A549 (cell line): ENCODE measurements at regions not wholly inside any gene's neighbourhood (a gene's known extent, or its start where the extent isn't known, plus 50 kb on each side); places are given as distances from the start of the nearest gene placed in this dataset.

ENCODE experiments used
- ATAC-seq, 2 experiments: fragments of 200-7000 bp in 1 of 2; fragments of >200 bp in 1 of 2; cut with Nextera tagmentation in 1 of 2; cut with Tn5 transposase in 1 of 2; 3 replicates each; pipeline versions ENCODE4 v1.8.0 to v1.9.1; 2018 to 2020; ENCODE audit warnings: mild to moderate bottlenecking in 1 of 2, moderate library complexity in 1 of 2
- CTCF ChIA-PET: fragments of 300-600 bp; sonication (Branson Sonifier 250); formaldehyde crosslinking; extraction: SDS; loops from one replicate; lab custom pipeline; 2021; ENCODE audit warnings: antibody characterized with exemption, inconsistent platforms; lab: Yijun Ruan, JAX
- POLR2A ChIA-PET: fragments of 350-600 bp; formaldehyde crosslinking; extraction: SDS; loops from one replicate; lab custom pipeline; 2021; ENCODE audit warnings: antibody characterized with exemption, inconsistent platforms; lab: Yijun Ruan, JAX
- DNase-seq, 2 experiments: peaks; one replicate each; pipeline versions ENCODE4 v3.0.0 to v3.0.0-alpha.2; 2011 to 2016; ENCODE audit warnings: low read depth in 1 of 2, low spot score in 1 of 2
- FAIRE-seq: peaks from 2 replicates; lab custom pipeline; 2011; peaks lifted over from hg19 to GRCh38; lab: Jason Lieb, UNC
- H3K27ac ChIP-seq, 2 experiments: fragments of >200 bp; sonication (Bioruptor Twin); formaldehyde crosslinking; 3 replicates each; pipeline ENCODE4 v1.5.1; 2016 to 2017
- H3K4me1 ChIP-seq: fragments of >200 bp; sonication (Bioruptor Twin); formaldehyde crosslinking; 3 replicates; pipeline ENCODE4 v1.6.1; 2016
- H3K4me2 ChIP-seq: fragments of >200 bp; sonication (Bioruptor Twin); formaldehyde crosslinking; 3 replicates; pipeline ENCODE4 v1.6.1; 2016
- H3K4me3 ChIP-seq: fragments of >200 bp; sonication (Bioruptor Twin); formaldehyde crosslinking; 3 replicates; pipeline ENCODE4 v1.5.1; 2016
- H3K9me3 ChIP-seq: fragments of >200 bp; sonication (Bioruptor Twin); formaldehyde crosslinking; 3 replicates; pipeline ENCODE4 v1.6.1; 2016
- BCL3 ChIP-seq: fragments of >200 bp; sonication (Bioruptor Twin); formaldehyde crosslinking; IDR thresholded peaks from 3 replicates; pipeline ENCODE4 v1.6.1; 2016
- BHLHE40 ChIP-seq: IDR thresholded peaks from 2 replicates; pipeline ENCODE4 v1.6.1; 2012; ENCODE audit warnings: low read depth, low read length, inconsistent platforms
- CBX2 ChIP-seq: fragments of 200-600 bp; sonication (generic); IDR thresholded peaks from 2 replicates; pipeline ENCODE4 v1.6.1; 2016; ENCODE audit warnings: low read depth, mild to moderate bottlenecking, borderline replicate concordance
- CHD2 ChIP-seq: fragments of 150-350 bp; IDR thresholded peaks from 2 replicates; pipeline ENCODE4 v1.6.1; 2014; ENCODE audit warnings: low read length; ENCODE audit not compliant: partially characterized antibody
- CHD4 ChIP-seq: fragments of 200-600 bp; sonication (generic); IDR thresholded peaks from 2 replicates; pipeline ENCODE4 v1.6.1; 2016; ENCODE audit warnings: antibody characterized with exemption, mild to moderate bottlenecking, borderline replicate concordance
- EP300 ChIP-seq, 2 experiments: fragments of >200 bp; sonication (Bioruptor Twin); formaldehyde crosslinking; IDR thresholded peaks; 2 replicates in 1 of 2; 3 replicates in 1 of 2; pipeline ENCODE4 v1.6.1; 2016 to 2017
- FOXS1 ChIP-seq: fragments of 250-450 bp; sonication (Bioruptor Pico); IDR thresholded peaks from 2 replicates; pipeline ENCODE4 v1.5.0; 2020; ENCODE audit warnings: mild to moderate bottlenecking, moderate library complexity
- HES2 ChIP-seq: fragments of >200 bp; sonication (Bioruptor Twin); formaldehyde crosslinking; IDR thresholded peaks from 2 replicates; pipeline ENCODE4 v1.6.1; 2016
- HEYL ChIP-seq: fragments of 250-450 bp; sonication (Bioruptor Pico); IDR thresholded peaks from 2 replicates; pipeline ENCODE4 v1.8.0; 2021; ENCODE audit warnings: mild to moderate bottlenecking, moderate library complexity
- HOXA7 ChIP-seq: fragments of 250-450 bp; sonication (Bioruptor Pico); IDR thresholded peaks from 2 replicates; pipeline ENCODE4 v1.5.0; 2020; ENCODE audit warnings: mild to moderate bottlenecking, moderate library complexity
- HOXB5 ChIP-seq: fragments of 250-450 bp; sonication (Bioruptor Pico); IDR thresholded peaks from 2 replicates; pipeline ENCODE4 v1.5.0; 2020; ENCODE audit warnings: mild to moderate bottlenecking, moderate library complexity
- JUN ChIP-seq, 2 experiments: fragments of >200 bp; sonication (Bioruptor Twin); formaldehyde crosslinking; IDR thresholded peaks; 2 replicates in 1 of 2; 3 replicates in 1 of 2; pipeline ENCODE4 v1.6.1; 2016 to 2017
- KDM1A ChIP-seq: fragments of 200-600 bp; sonication (generic); IDR thresholded peaks from 2 replicates; pipeline ENCODE4 v1.6.1; 2016; ENCODE audit warnings: low read depth, mild to moderate bottlenecking
- KDM5A ChIP-seq: fragments of 200-600 bp; sonication (generic); IDR thresholded peaks from 2 replicates; pipeline ENCODE4 v1.6.1; 2016; ENCODE audit warnings: antibody characterized with exemption, mild to moderate bottlenecking
- MAX ChIP-seq: IDR thresholded peaks from 2 replicates; pipeline ENCODE4 v1.6.1; 2012
- MYC ChIP-seq: IDR thresholded peaks from 2 replicates; pipeline ENCODE4 v1.6.1; 2012; ENCODE audit warnings: mild to moderate bottlenecking, inconsistent platforms, low read length, improper control_type of control experiment, borderline replicate concordance
- NFE2L2 ChIP-seq: fragments of 150-350 bp; conservative IDR thresholded peaks from 2 replicates; pipeline ENCODE4 v1.6.1; 2014; ENCODE audit warnings: low read length
- NPAS2 ChIP-seq: fragments of 250-450 bp; sonication (Bioruptor Pico); IDR thresholded peaks from 2 replicates; pipeline ENCODE4 v1.8.0; 2022; ENCODE audit warnings: mild to moderate bottlenecking, moderate library complexity, borderline replicate concordance
- NR3C1 ChIP-seq: fragments of >200 bp; sonication (Bioruptor Twin); formaldehyde crosslinking; IDR thresholded peaks from 3 replicates; pipeline ENCODE4 v1.6.1; 2017
- RARB ChIP-seq: fragments of 250-450 bp; sonication (Bioruptor Pico); IDR thresholded peaks from 2 replicates; pipeline ENCODE4 v1.8.0; 2021; ENCODE audit warnings: mild to moderate bottlenecking, moderate library complexity
- RCOR1 ChIP-seq: fragments of 150-350 bp; IDR thresholded peaks from 2 replicates; pipeline ENCODE4 v1.6.1; 2014; ENCODE audit warnings: antibody characterized with exemption, low read length, low read depth
- REST ChIP-seq: fragments of 200-600 bp; sonication (generic); IDR thresholded peaks from 2 replicates; pipeline ENCODE4 v1.6.1; 2016; ENCODE audit warnings: antibody characterized with exemption, mild to moderate bottlenecking, moderate library complexity
- RFX5 ChIP-seq: fragments of 450-650 bp; IDR thresholded peaks from 2 replicates; pipeline ENCODE4 v1.7.1; 2014; ENCODE audit warnings: antibody characterized with exemption, mild to moderate bottlenecking, moderate library complexity
- SREBF2 ChIP-seq: fragments of 450-650 bp; IDR thresholded peaks from 2 replicates; pipeline ENCODE4 v1.6.1; 2014; ENCODE audit warnings: mild to moderate bottlenecking, moderate library complexity
- TP53 ChIP-seq: fragments of 250-450 bp; sonication (Bioruptor Pico); IDR thresholded peaks from 2 replicates; pipeline ENCODE4 v1.5.0; 2021; ENCODE audit warnings: mild to moderate bottlenecking, moderate library complexity
- USF2 ChIP-seq: fragments of 450-650 bp; IDR thresholded peaks from 2 replicates; pipeline ENCODE4 v1.6.1; 2014; ENCODE audit warnings: antibody characterized with exemption
- whole genome bisulfite sequencing: methylation state at CpG from one replicate; pipeline ENCODE4 v1.1.6; 2017; ENCODE audit errors: missing lambda C conversion rate; 5-methylcytosine and 5-hydroxymethylcytosine counted together

- TF ChIP-seq RFX5, result no peak
- no peak for TF ChIP-seq NPAS2
These were observed 208.3 kb upstream of the SALL1 start (continued) for GRCh38 chr16:51359141-51359955.

GRCh38 chr16:51357839-51358238, 206.8 kb upstream of the SALL1 start:
- no peak for ATAC-seq
- Histone ChIP-seq H3K27ac (no peak overlapping the region), H3K9me3 (no peaks in the 10 kb centered on the region), H3K4me3 (no peak overlapping the region), H3K4me2 (no peak overlapping the region), H3K4me1 (no peaks in the 10 kb centered on the region)
- no peak for DNase-seq
- CTCF ChIA-PET, result no interaction called here
- FAIRE-seq, result no peak
- TF ChIP-seq TP53 (CRISPR knock-in tag) (no peak), EP300 (IDR thresholded peaks at IDR 0.05) (no peak), CHD2 (no peak), HES2 (no peak), MAX (no peak)
- TF ChIP-seq, all 56 proteins: peak for 0
- POLR2A ChIA-PET, result no interaction called here

GRCh38 chr16:51355875-51356274, 204.8 kb upstream of the SALL1 start:
- ChIA-PET CTCF (no interaction called here), POLR2A (no interaction called here)
- WGBS, result 86% methylated on average over 6 of the region's 6 CpGs
- FAIRE-seq (no peak), DNase-seq (no peak), ATAC-seq (no peak)
- Histone ChIP-seq H3K4me1 (no peaks in the 10 kb centered on the region), H3K27ac (no peak overlapping the region), H3K9me3 (no peaks in the 10 kb centered on the region), H3K4me3 (no peak overlapping the region), H3K4me2 (no peak overlapping the region)
- no peak for TF ChIP-seq USF2
- TF ChIP-seq CHD2, result no peak
- TF ChIP-seq SREBF2, result no peak
- no peak for TF ChIP-seq JUN (IDR thresholded peaks at IDR 0.05)
- no peak for TF ChIP-seq HOXB5
- TF ChIP-seq BCL3, result no peak
- no peak for TF ChIP-seq FOXS1 (CRISPR knock-in tag)
- TF ChIP-seq RARB, result no peak
- no peak for TF ChIP-seq CHD4
- TF ChIP-seq HOXA7 (CRISPR knock-in tag), result no peak
- TF ChIP-seq NFE2L2, result no peak
- no peak for TF ChIP-seq NR3C1
- TF ChIP-seq HEYL (CRISPR knock-in tag), result no peak
- no peak for TF ChIP-seq MYC

GRCh38 chr16:51355195-51355594, 204.1 kb upstream of the SALL1 start:
- ATAC-seq, result no peak
- 52% methylated on average over 6 of the region's 6 CpGs for WGBS
- no peaks in the 10 kb centered on the region for H3K9me3 ChIP-seq
- no peak overlapping the region for H3K27ac ChIP-seq
- H3K4me2 ChIP-seq, result no peak overlapping the region
- FAIRE-seq, result no peak
- CTCF ChIA-PET, result no interaction called here
- H3K4me3 ChIP-seq, result no peak overlapping the region
- H3K4me1 ChIP-seq, result no peaks in the 10 kb centered on the region
- POLR2A ChIA-PET, result no interaction called here
- TF ChIP-seq CBX2, result no peak
- TF ChIP-seq MAX, result no peak
- no peak for TF ChIP-seq REST
- TF ChIP-seq NFE2L2, result no peak
- no peak for TF ChIP-seq KDM1A
- no peak for TF ChIP-seq KDM5A
- TF ChIP-seq USF2, result no peak
- no peak for TF ChIP-seq MYC
- no peak for TF ChIP-seq BHLHE40
- TF ChIP-seq RCOR1, result no peak
- no peak for DNase-seq
